Dendritic cell treated with granulocyte-macrophage colony-stimulating factor and Interleukin-4, amounts not matched to agents 40 ng/mL and 50 ng/mL, for 4 days (primary cell): ENCODE measurements at regions not wholly inside any gene's neighbourhood (a gene's known extent, or its start where the extent isn't known, plus 50 kb on each side); places are given as distances from the start of the nearest gene placed in this dataset.
"Not testable (repeated sequence)": the region's sequence is repeated elsewhere in the genome, so short reads cannot be mapped to it uniquely, and the experiment has no call there.

Experiments used
- H3K27ac Mint-ChIP-seq: one replicate; pipeline ENCODE4 v1.8.0; 2022; ENCODE audit warnings: mild to moderate bottlenecking, mixed read lengths
- H3K27me3 Mint-ChIP-seq: one replicate; pipeline ENCODE4 v1.8.0; 2022; ENCODE audit warnings: mild to moderate bottlenecking, mixed read lengths
- H3K36me3 Mint-ChIP-seq: one replicate; pipeline ENCODE4 v1.8.0; 2022; ENCODE audit warnings: low read depth, mixed read lengths
- H3K4me1 Mint-ChIP-seq: one replicate; pipeline ENCODE4 v1.8.0; 2022; ENCODE audit warnings: low read depth, mixed read lengths
- H3K4me3 Mint-ChIP-seq: one replicate; pipeline ENCODE4 v1.8.0; 2022; ENCODE audit warnings: mild to moderate bottlenecking, moderate library complexity, mixed read lengths
- H3K9me3 Mint-ChIP-seq: one replicate; pipeline ENCODE4 v1.8.0; 2022; ENCODE audit warnings: mixed read lengths
- intact Hi-C: fragments of 100-400 bp; cut with micrococcal nuclease; formaldehyde crosslinking; loops from one replicate; pipeline ENCODE4 v1.15.0; 2022

GRCh38 chrX:34491126-34491525, 166.0 kb downstream of the TMEM47 start:
- H3K27ac Mint-ChIP-seq: no peak overlapping the region
- H3K4me1 Mint-ChIP-seq: no peaks in the 10 kb centered on the region
- H3K4me3 Mint-ChIP-seq: no peak overlapping the region
- no peaks in the 10 kb centered on the region for H3K9me3 Mint-ChIP-seq
- no peaks in the 10 kb centered on the region for H3K36me3 Mint-ChIP-seq
- H3K27me3 Mint-ChIP-seq: no peaks in the 10 kb centered on the region
- intact Hi-C loops: no loop called here

GRCh38 chrX:34487364-34487763, 169.7 kb downstream of the TMEM47 start:
- no peaks in the 10 kb centered on the region for H3K4me1 Mint-ChIP-seq
- H3K36me3 Mint-ChIP-seq: no peaks in the 10 kb centered on the region
- H3K27ac Mint-ChIP-seq: no peak overlapping the region
- H3K4me3 Mint-ChIP-seq: no peak overlapping the region
- no peaks in the 10 kb centered on the region for H3K27me3 Mint-ChIP-seq
- intact Hi-C loops: no loop called here
- no peaks in the 10 kb centered on the region for H3K9me3 Mint-ChIP-seq

GRCh38 chrX:34483980-34484379, 173.1 kb downstream of the TMEM47 start:
- Mint-ChIP-seq H3K9me3 (peaks cover 11% of the 10 kb centered on the region), H3K4me3 (no peak overlapping the region), H3K36me3 (no peaks in the 10 kb centered on the region), H3K4me1 (no peaks in the 10 kb centered on the region), H3K27ac (no peak overlapping the region), H3K27me3 (no peaks in the 10 kb centered on the region)
- intact Hi-C loops: no loop called here

GRCh38 chrX:34470507-34470906, 186.6 kb downstream of the TMEM47 start:
- no peaks in the 10 kb centered on the region for H3K36me3 Mint-ChIP-seq
- H3K9me3 Mint-ChIP-seq: no peaks in the 10 kb centered on the region
- H3K27ac Mint-ChIP-seq: no peak overlapping the region
- intact Hi-C loops: no loop called here
- H3K4me3 Mint-ChIP-seq: no peak overlapping the region
- H3K27me3 Mint-ChIP-seq: no peaks in the 10 kb centered on the region
- no peaks in the 10 kb centered on the region for H3K4me1 Mint-ChIP-seq

GRCh38 chrX:34467437-34467836, 189.6 kb downstream of the TMEM47 start:
- Mint-ChIP-seq H3K36me3 (no peaks in the 10 kb centered on the region), H3K27ac (no peak overlapping the region), H3K27me3 (no peaks in the 10 kb centered on the region), H3K4me3 (no peak overlapping the region), H3K9me3 (no peaks in the 10 kb centered on the region), H3K4me1 (no peaks in the 10 kb centered on the region)
- intact Hi-C loops: no loop called here

- H3K4me1 Mint-ChIP-seq, H3K36me3 Mint-ChIP-seq, H3K4me3 Mint-ChIP-seq, H3K27me3 Mint-ChIP-seq, H3K27ac Mint-ChIP-seq, intact Hi-C loops, H3K9me3 Mint-ChIP-seq: not testable (repeated sequence)
These were observed 193.9 kb downstream of the TMEM47 start for GRCh38 chrX:34463220-34463619.

- H3K9me3 Mint-ChIP-seq, H3K36me3 Mint-ChIP-seq, H3K4me1 Mint-ChIP-seq, H3K27ac Mint-ChIP-seq, H3K27me3 Mint-ChIP-seq, intact Hi-C loops, H3K4me3 Mint-ChIP-seq: not testable (repeated sequence)
These were observed 199.2 kb downstream of the TMEM47 start for GRCh38 chrX:34457850-34458249.

GRCh38 chrX:34437586-34437985, 219.5 kb downstream of the TMEM47 start:
- intact Hi-C loops: no loop called here
- no peaks in the 10 kb centered on the region for H3K36me3 Mint-ChIP-seq
- H3K4me3 Mint-ChIP-seq: no peak overlapping the region

GRCh38 chrX:34426334-34426733, 230.8 kb downstream of the TMEM47 start:
- intact Hi-C loops: no loop called here
- Mint-ChIP-seq H3K27ac (no peak overlapping the region), H3K27me3 (no peaks in the 10 kb centered on the region), H3K36me3 (no peaks in the 10 kb centered on the region), H3K9me3 (peaks cover 9% of the 10 kb centered on the region), H3K4me3 (no peak overlapping the region), H3K4me1 (no peaks in the 10 kb centered on the region)

More at GRCh38 chrX:34437586-34437985, 219.5 kb downstream of the TMEM47 start:
- Mint-ChIP-seq H3K27me3 (no peaks in the 10 kb centered on the region), H3K27ac (no peak overlapping the region), H3K4me1 (no peaks in the 10 kb centered on the region), H3K9me3 (peaks cover 23% of the 10 kb centered on the region)

- intact Hi-C loops: no loop called here
- no peaks in the 10 kb centered on the region for H3K27me3 Mint-ChIP-seq
- H3K36me3 Mint-ChIP-seq: no peaks in the 10 kb centered on the region
- no peak overlapping the region for H3K4me3 Mint-ChIP-seq
- H3K27ac Mint-ChIP-seq: no peak overlapping the region
- no peaks in the 10 kb centered on the region for H3K9me3 Mint-ChIP-seq
- H3K4me1 Mint-ChIP-seq: no peaks in the 10 kb centered on the region
These were observed 250.5 kb downstream of the TMEM47 start for GRCh38 chrX:34406580-34406979.

- Mint-ChIP-seq H3K4me3 (no peak overlapping the region), H3K4me1 (no peaks in the 10 kb centered on the region), H3K36me3 (no peaks in the 10 kb centered on the region), H3K27me3 (no peaks in the 10 kb centered on the region), H3K27ac (no peak overlapping the region), H3K9me3 (no peaks in the 10 kb centered on the region)
- intact Hi-C loops: no loop called here
These were observed 252.6 kb downstream of the TMEM47 start for GRCh38 chrX:34404386-34405070.

- H3K9me3 Mint-ChIP-seq: no peaks in the 10 kb centered on the region
- no peak overlapping the region for H3K27ac Mint-ChIP-seq
- H3K4me1 Mint-ChIP-seq: no peaks in the 10 kb centered on the region
- no peaks in the 10 kb centered on the region for H3K36me3 Mint-ChIP-seq
- intact Hi-C loops: no loop called here
- H3K4me3 Mint-ChIP-seq: no peak overlapping the region
- H3K27me3 Mint-ChIP-seq: no peaks in the 10 kb centered on the region
These were observed 255.7 kb downstream of the TMEM47 start for GRCh38 chrX:34401411-34401810.

- no peak overlapping the region for H3K27ac Mint-ChIP-seq
- intact Hi-C loops: no loop called here
- H3K27me3 Mint-ChIP-seq: no peaks in the 10 kb centered on the region
- no peaks in the 10 kb centered on the region for H3K9me3 Mint-ChIP-seq
- no peaks in the 10 kb centered on the region for H3K36me3 Mint-ChIP-seq
- H3K4me1 Mint-ChIP-seq: no peaks in the 10 kb centered on the region
- H3K4me3 Mint-ChIP-seq: no peak overlapping the region
These were observed 250.3 kb upstream of the FAM47A start for GRCh38 chrX:34382416-34382815.

- Mint-ChIP-seq H3K27me3 (no peaks in the 10 kb centered on the region), H3K9me3 (no peaks in the 10 kb centered on the region), H3K36me3 (no peaks in the 10 kb centered on the region), H3K27ac (no peak overlapping the region), H3K4me3 (no peak overlapping the region), H3K4me1 (no peaks in the 10 kb centered on the region)
- intact Hi-C loops: no loop called here
These were observed 249.1 kb upstream of the FAM47A start for GRCh38 chrX:34381241-34381640.

GRCh38 chrX:34379891-34380290, 247.8 kb upstream of the FAM47A start:
- intact Hi-C loops: no loop called here
- no peaks in the 10 kb centered on the region for H3K9me3 Mint-ChIP-seq
- H3K36me3 Mint-ChIP-seq: no peaks in the 10 kb centered on the region
- H3K4me3 Mint-ChIP-seq: no peak overlapping the region
- H3K4me1 Mint-ChIP-seq: no peaks in the 10 kb centered on the region
- H3K27ac Mint-ChIP-seq: no peak overlapping the region
- H3K27me3 Mint-ChIP-seq: no peaks in the 10 kb centered on the region
